CD4-positive, alpha-beta T cell treated with Interleukin-12 subunit alpha and Interleukin-12 subunit beta, for 1 hour (primary cell): ENCODE measurements at regions not wholly inside any gene's neighbourhood (a gene's known extent, or its start where the extent isn't known, plus 50 kb on each side); places are given as distances from the start of the nearest gene placed in this dataset.
"Not testable (repeated sequence)": the region's sequence is repeated elsewhere in the genome, so short reads cannot be mapped to it uniquely, and the experiment has no call there.

Experiments used
- DNase-seq: peaks from one replicate; pipeline ENCODE4 v3.0.0-alpha.2; 2020

- no peak for DNase-seq
Observed at GRCh38 chr9:71632776-71633175, 135.5 kb downstream of the CEMIP2 start.

- DNase-seq, result no peak
Observed at GRCh38 chr9:71630377-71630995, 137.8 kb downstream of the CEMIP2 start.

- DNase-seq, result no peak
Observed at GRCh38 chr9:71629578-71630215, 138.6 kb downstream of the CEMIP2 start.

- peak; percentile 39 for DNase-seq
Observed at GRCh38 chr9:71628247-71628646, 140.1 kb downstream of the CEMIP2 start.

GRCh38 chr9:71627537-71627936 lies 140.8 kb downstream of the CEMIP2 start:
- DNase-seq, result no peak

- no peak for DNase-seq
Observed at GRCh38 chr9:71626395-71626794, 141.9 kb downstream of the CEMIP2 start.

- DNase-seq, result no peak
Observed at GRCh38 chr9:71624728-71625127, 143.6 kb downstream of the CEMIP2 start.

GRCh38 chr9:71620746-71621145 lies 147.6 kb downstream of the CEMIP2 start:
- no peak for DNase-seq

GRCh38 chr9:71620331-71620730 lies 148.0 kb downstream of the CEMIP2 start:
- DNase-seq, result no peak

GRCh38 chr9:71619926-71620325 lies 148.4 kb downstream of the CEMIP2 start:
- DNase-seq, result no peak

- DNase-seq, result no peak
Observed at GRCh38 chr9:71614409-71615010, 153.8 kb downstream of the CEMIP2 start.

GRCh38 chr9:71612889-71613288 lies 155.4 kb downstream of the CEMIP2 start:
- no peak for DNase-seq

GRCh38 chr9:71609448-71609830 lies 158.9 kb downstream of the CEMIP2 start:
- no peak for DNase-seq

- no peak for DNase-seq
Observed at GRCh38 chr9:71608825-71609447, 159.4 kb downstream of the CEMIP2 start.

- DNase-seq, result no peak
Observed at GRCh38 chr9:71608021-71608420, 160.3 kb downstream of the CEMIP2 start.

GRCh38 chr9:71607461-71607881 lies 160.8 kb downstream of the CEMIP2 start:
- DNase-seq, result no peak

GRCh38 chr9:71604197-71605063 lies 163.9 kb downstream of the CEMIP2 start:
- peak; percentile 81 for DNase-seq

- no peak for DNase-seq
Observed at GRCh38 chr9:71602652-71603051, 165.7 kb downstream of the CEMIP2 start.

GRCh38 chr9:71595762-71596161 lies 172.6 kb downstream of the CEMIP2 start:
- DNase-seq, result not testable (repeated sequence)

- DNase-seq, result no peak
Observed at GRCh38 chr9:71594541-71594940, 173.8 kb downstream of the CEMIP2 start.

- no peak for DNase-seq
Observed at GRCh38 chr9:71592400-71592799, 175.9 kb downstream of the CEMIP2 start.

- no peak for DNase-seq
Observed at GRCh38 chr9:71590362-71590761, 178.0 kb downstream of the CEMIP2 start.

- DNase-seq, result no peak
Observed at GRCh38 chr9:71589612-71590011, 178.7 kb downstream of the CEMIP2 start.
